Mesenchymal stem cell (in vitro differentiated cells and primary cell): ENCODE measurements at regions not wholly inside any gene's neighbourhood (a gene's known extent, or its start where the extent isn't known, plus 50 kb on each side); places are given as distances from the start of the nearest gene placed in this dataset.

Experiments
- DNase-seq: peaks from one replicate; pipeline ENCODE4 v3.0.0-alpha.2; 2013
- H2AFZ ChIP-seq: one replicate; pipeline ENCODE4 v1.6.1; 2013; ENCODE audit warnings: low read depth, mild to moderate bottlenecking, control low read depth, inconsistent platforms, low read length, moderate library complexity
- H2AK5ac ChIP-seq: 2 replicates; pipeline ENCODE4 v1.6.1; 2013; ENCODE audit warnings: low read length, moderate library complexity, mild to moderate bottlenecking, inconsistent platforms; ENCODE audit not compliant: severe bottlenecking
- H2BK120ac ChIP-seq: one replicate; pipeline ENCODE4 v1.6.1; 2013; ENCODE audit warnings: low read depth, mild to moderate bottlenecking, inconsistent platforms, low read length, moderate library complexity
- H2BK12ac ChIP-seq, 2 experiments: one replicate each; pipeline ENCODE4 v1.6.1; 2013; ENCODE audit warnings: inconsistent platforms in 2 of 2, low read length in 2 of 2, mild to moderate bottlenecking in 2 of 2, moderate library complexity in 2 of 2, control low read depth in 1 of 2
- H2BK15ac ChIP-seq: one replicate; pipeline ENCODE4 v1.6.1; 2013; ENCODE audit warnings: mild to moderate bottlenecking, low read depth, inconsistent platforms; ENCODE audit not compliant: poor library complexity, severe bottlenecking
- H2BK5ac ChIP-seq: 2 replicates; pipeline ENCODE4 v1.6.1; 2013; ENCODE audit warnings: low read depth, mild to moderate bottlenecking, low read length, control low read depth, inconsistent platforms; ENCODE audit not compliant: poor library complexity, severe bottlenecking
- H3K14ac ChIP-seq, 2 experiments: one replicate each; pipeline ENCODE4 v1.6.1; 2013; ENCODE audit warnings: inconsistent platforms in 2 of 2, low read length in 2 of 2, control low read depth in 1 of 2, mild to moderate bottlenecking in 1 of 2, moderate library complexity in 1 of 2
- H3K18ac ChIP-seq, 2 experiments: one replicate each; pipeline ENCODE4 v1.6.1; 2013; ENCODE audit warnings: inconsistent platforms in 2 of 2, low read length in 2 of 2, control low read depth in 1 of 2, low read depth in 1 of 2, mild to moderate bottlenecking in 1 of 2
- H3K23ac ChIP-seq, 2 experiments: one replicate each; pipeline ENCODE4 v1.6.1; 2013; ENCODE audit warnings: inconsistent platforms in 2 of 2, low read length in 2 of 2, mild to moderate bottlenecking in 2 of 2, moderate library complexity in 2 of 2, control low read depth in 1 of 2
- H3K27ac ChIP-seq: 2 replicates; pipeline ENCODE4 v1.5.1; 2013; ENCODE audit warnings: mild to moderate bottlenecking, moderate library complexity, low read length, control low read depth, inconsistent platforms; ENCODE audit not compliant: poor library complexity, severe bottlenecking
- H3K27me3 ChIP-seq, 2 experiments: 2 replicates each; pipeline versions ENCODE4 v1.6.1 to v1.7.0; 2013; ENCODE audit warnings: low read length in 2 of 2, mild to moderate bottlenecking in 2 of 2, moderate library complexity in 2 of 2, control low read depth in 1 of 2, inconsistent platforms in 1 of 2; ENCODE audit not compliant: control insufficient read depth in 1 of 2, insufficient read depth in 1 of 2
- H3K36me3 ChIP-seq, 2 experiments: 2 replicates each; pipeline versions ENCODE4 v1.6.1 to v1.7.0; 2013; ENCODE audit warnings: low read length in 2 of 2, control low read depth in 1 of 2, inconsistent platforms in 1 of 2, low read depth in 1 of 2, mild to moderate bottlenecking in 1 of 2; ENCODE audit not compliant: insufficient read depth in 2 of 2, control insufficient read depth in 1 of 2
- H3K4ac ChIP-seq, 2 experiments: one replicate each; pipeline ENCODE4 v1.6.1; 2013; ENCODE audit warnings: inconsistent platforms in 2 of 2, low read length in 2 of 2, mild to moderate bottlenecking in 2 of 2, moderate library complexity in 2 of 2, control low read depth in 1 of 2, low read depth in 1 of 2
- H3K4me1 ChIP-seq: 2 replicates; pipeline ENCODE4 v1.6.1; 2013; ENCODE audit warnings: low read depth, low read length, control low read depth; ENCODE audit not compliant: control insufficient read depth, insufficient read depth
- H3K4me2 ChIP-seq: 2 replicates; pipeline ENCODE4 v1.6.1; 2013; ENCODE audit warnings: low read length, mild to moderate bottlenecking, inconsistent platforms; ENCODE audit not compliant: poor library complexity, severe bottlenecking
- H3K4me3 ChIP-seq, 2 experiments: 2 replicates each; pipeline versions ENCODE4 v1.5.1 to v1.7.0; 2013; ENCODE audit warnings: low read length in 2 of 2, mild to moderate bottlenecking in 2 of 2, control low read depth in 1 of 2, low read depth in 1 of 2; ENCODE audit not compliant: insufficient read depth in 1 of 2
- H3K79me1 ChIP-seq: replicated peaks from 2 replicates; pipeline ENCODE4 v1.6.1; 2013; ENCODE audit warnings: mild to moderate bottlenecking, control low read depth, low read length, inconsistent platforms; ENCODE audit not compliant: poor library complexity, severe bottlenecking
- H3K9ac ChIP-seq: 2 replicates; pipeline ENCODE4 v1.7.0; 2013; ENCODE audit warnings: mild to moderate bottlenecking, low read length, moderate library complexity
- H3K9me3 ChIP-seq: 2 replicates; pipeline ENCODE4 v1.7.0; 2013; ENCODE audit warnings: mild to moderate bottlenecking, low read length; ENCODE audit not compliant: control insufficient read depth
- H4K8ac ChIP-seq: one replicate; pipeline ENCODE4 v1.6.1; 2013; ENCODE audit warnings: inconsistent platforms, mild to moderate bottlenecking, low read length, moderate library complexity
- H4K91ac ChIP-seq: one replicate; pipeline ENCODE4 v1.6.1; 2013; ENCODE audit warnings: mild to moderate bottlenecking, low read length, inconsistent platforms
- WGBS: methylation state at CpG from one replicate; pipeline ENCODE4 v1.1.7; 2013; ENCODE audit warnings: mixed read lengths; 5-methylcytosine and 5-hydroxymethylcytosine counted together

GRCh38 chr13:106184790-106185189 lies 350.7 kb downstream of the EFNB2 start:
- peaks cover 3% of the 10 kb centered on the region for H3K4me1 ChIP-seq
- H3K9me3 ChIP-seq, result peaks cover 6% of the 10 kb centered on the region
- no peak overlapping the region for H3K4me3 ChIP-seq
- H3K27me3 ChIP-seq, result no peaks in the 10 kb centered on the region
- WGBS, result 97% methylated on average over 2 of the region's 2 CpGs
- peak overlapping the region in 1 of 2 experiments; percentile 55 for H3K14ac ChIP-seq
- no peak overlapping the region for H3K9ac ChIP-seq
- no peak overlapping the region for H3K27ac ChIP-seq
- peak overlapping the region in 1 of 2 experiments; percentile 3 for H2BK12ac ChIP-seq
- no peak overlapping the region for H3K18ac ChIP-seq
- H2AK5ac ChIP-seq, result no peak overlapping the region
- H2BK120ac ChIP-seq, result no peak overlapping the region
- H2BK5ac ChIP-seq, result no peak overlapping the region
- no peaks in the 10 kb centered on the region for H3K36me3 ChIP-seq
- H4K8ac ChIP-seq, result no peak overlapping the region
- no peak overlapping the region for H3K4ac ChIP-seq
- no peaks in the 10 kb centered on the region for H3K79me1 ChIP-seq
- no peak overlapping the region for H2BK15ac ChIP-seq
- H3K23ac ChIP-seq, result no peak overlapping the region
- DNase-seq, result no peak
- no peak overlapping the region for H2AFZ ChIP-seq
- no peak overlapping the region for H4K91ac ChIP-seq
- H3K4me2 ChIP-seq, result no peak overlapping the region

- Histone ChIP-seq H3K4ac (no peak overlapping the region), H4K91ac (peak overlapping the region; percentile 7), H3K18ac (peak overlapping the region in 1 of 2 experiments; percentile 44), H2BK120ac (peak overlapping the region; percentile 30), H2BK15ac (no peak overlapping the region), H2BK12ac (peak overlapping the region in 1 of 2 experiments; percentile 26), H2BK5ac (no peak overlapping the region), H4K8ac (no peak overlapping the region), H3K23ac (no peak overlapping the region), H3K14ac (no peak overlapping the region), H3K9ac (no peak overlapping the region), H3K27me3 (no peaks in the 10 kb centered on the region), H3K36me3 (no peaks in the 10 kb centered on the region), H3K79me1 (no peaks in the 10 kb centered on the region), H2AFZ (no peak overlapping the region), H3K4me2 (no peak overlapping the region), H3K4me3 (no peak overlapping the region), H3K4me1 (peaks cover 3% of the 10 kb centered on the region), H3K9me3 (peaks cover 6% of the 10 kb centered on the region), H2AK5ac (no peak overlapping the region), H3K27ac (no peak overlapping the region)
- DNase-seq, result no peak
- 87% methylated on average over 16 of the region's 16 CpGs for WGBS
Observed at GRCh38 chr13:106183410-106184065, 351.9 kb downstream of the EFNB2 start.

- WGBS, result 2% methylated on average over 4 of the region's 6 CpGs
- no peak overlapping the region for H3K14ac ChIP-seq
- H3K36me3 ChIP-seq, result no peaks in the 10 kb centered on the region
- no peak overlapping the region for H3K4me3 ChIP-seq
- H3K9ac ChIP-seq, result no peak overlapping the region
- H2BK12ac ChIP-seq, result no peak overlapping the region
- peak overlapping the region; percentile 30 for H3K4me2 ChIP-seq
- no peak overlapping the region for H2BK5ac ChIP-seq
- peak overlapping the region; percentile 30 for H3K27ac ChIP-seq
- H3K27me3 ChIP-seq, result no peaks in the 10 kb centered on the region
- no peaks in the 10 kb centered on the region for H3K79me1 ChIP-seq
- H3K4me1 ChIP-seq, result peaks cover 3% of the 10 kb centered on the region
- H2BK120ac ChIP-seq, result no peak overlapping the region
- no peak overlapping the region for H4K91ac ChIP-seq
- peak; percentile 90 for DNase-seq
- no peak overlapping the region for H2AK5ac ChIP-seq
- H3K4ac ChIP-seq, result no peak overlapping the region
- H3K9me3 ChIP-seq, result peaks cover 6% of the 10 kb centered on the region
- no peak overlapping the region for H3K23ac ChIP-seq
- no peak overlapping the region for H3K18ac ChIP-seq
- H2BK15ac ChIP-seq, result no peak overlapping the region
- no peak overlapping the region for H2AFZ ChIP-seq
- H4K8ac ChIP-seq, result no peak overlapping the region
Observed at GRCh38 chr13:106182404-106182803, 353.1 kb downstream of the EFNB2 start.

- no peak overlapping the region for H3K4me2 ChIP-seq
- no peak overlapping the region for H4K91ac ChIP-seq
- peaks cover 3% of the 10 kb centered on the region for H3K4me1 ChIP-seq
- H3K36me3 ChIP-seq, result no peaks in the 10 kb centered on the region
- no peak overlapping the region for H2BK120ac ChIP-seq
- H3K4ac ChIP-seq, result no peak overlapping the region
- no peak overlapping the region for H3K4me3 ChIP-seq
- no peak overlapping the region for H3K27ac ChIP-seq
- no peaks in the 10 kb centered on the region for H3K27me3 ChIP-seq
- no peaks in the 10 kb centered on the region for H3K79me1 ChIP-seq
- H3K9me3 ChIP-seq, result peaks cover 6% of the 10 kb centered on the region
- no peak overlapping the region for H3K9ac ChIP-seq
- no peak overlapping the region for H3K23ac ChIP-seq
- no peak overlapping the region for H2BK15ac ChIP-seq
- WGBS, result 100% methylated on average over 3 of the region's 3 CpGs
- no peak overlapping the region for H3K18ac ChIP-seq
- no peak overlapping the region for H2AK5ac ChIP-seq
- no peak overlapping the region for H2BK12ac ChIP-seq
- H2BK5ac ChIP-seq, result no peak overlapping the region
- no peak for DNase-seq
- H3K14ac ChIP-seq, result no peak overlapping the region
- no peak overlapping the region for H4K8ac ChIP-seq
- H2AFZ ChIP-seq, result no peak overlapping the region
Observed at GRCh38 chr13:106178816-106179215, 356.6 kb downstream of the EFNB2 start.
